Endothelial cell of umbilical vein (primary cell): ENCODE measurements at regions not wholly inside any gene's neighbourhood (a gene's known extent, or its start where the extent isn't known, plus 50 kb on each side); places are given as distances from the start of the nearest gene placed in this dataset.

Experiments
- BruUV-seq: library from RNA; stranded (reverse); fragments of 400-500 nt; replicated peaks from 2 replicates; lab custom pipeline; 2021; lab: Mats Ljungman, UMichigan
- CTCF ChIA-PET: fragments of 300-600, 350-600 bp; sonication (Branson Sonifier 250); formaldehyde crosslinking; loops from one replicate; lab custom pipeline; 2021; ENCODE audit warnings: antibody characterized with exemption, inconsistent platforms; lab: Charles Lee
- POLR2A ChIA-PET: fragments of 300-600, 350-600 bp; sonication (Branson Sonifier 250); formaldehyde crosslinking; loops from one replicate; lab custom pipeline; 2021; ENCODE audit warnings: antibody characterized with exemption, inconsistent platforms; lab: Charles Lee
- DNase-seq: peaks from one replicate; pipeline ENCODE4 v3.0.0-alpha.2; 2011; ENCODE audit warnings: low read depth, low spot score
- FAIRE-seq: peaks from 2 replicates; lab custom pipeline; 2011; peaks lifted over from hg19 to GRCh38; lab: Jason Lieb, UNC
- H2AFZ ChIP-seq: 2 replicates; pipeline ENCODE4 v1.6.0; 2012; ENCODE audit warnings: low read depth, low read length, control low read depth, inconsistent platforms
- H3K27ac ChIP-seq: 2 replicates; pipeline ENCODE4 v1.5.1; 2011; ENCODE audit warnings: low read depth, mild to moderate bottlenecking, control low read depth, low read length, moderate library complexity; ENCODE audit not compliant: insufficient read depth
- H3K27me3 ChIP-seq, 2 experiments: 2 replicates each; pipeline versions ENCODE4 v1.6.0 to v1.6.1; 2011; ENCODE audit warnings: low read length in 2 of 2, mixed read lengths in 1 of 2; ENCODE audit not compliant: control insufficient read depth in 2 of 2, insufficient read depth in 2 of 2
- H3K36me3 ChIP-seq, 2 experiments: 2 replicates in 1 of 2; 3 replicates in 1 of 2; pipeline ENCODE4 v1.5.1; 2011; ENCODE audit warnings: low read length in 2 of 2, mild to moderate bottlenecking in 1 of 2, moderate library complexity in 1 of 2; ENCODE audit not compliant: control insufficient read depth in 2 of 2, insufficient read depth in 2 of 2; ENCODE audit errors: extremely low read depth in 1 of 2
- H3K4me1 ChIP-seq: 3 replicates; pipeline ENCODE4 v1.5.1; 2011; ENCODE audit warnings: mild to moderate bottlenecking, low read length; ENCODE audit not compliant: control insufficient read depth, insufficient read depth; ENCODE audit errors: extremely low read depth
- H3K4me2 ChIP-seq: 2 replicates; pipeline ENCODE4 v1.6.1; 2011; ENCODE audit warnings: low read length, control low read depth, mixed read lengths; ENCODE audit not compliant: insufficient read depth
- H3K4me3 ChIP-seq, 3 experiments: fragments of 200-600 bp in 1 of 3; sonication (generic), shearing (Covaris generic) in 1 of 3; replicated peaks in 1 of 3; 2 replicates each; pipeline ENCODE4 v1.5.1; 2011 to 2016; ENCODE audit warnings: control low read depth in 3 of 3, low read length in 3 of 3, mild to moderate bottlenecking in 2 of 3, inconsistent platforms in 1 of 3, low read depth in 1 of 3, moderate library complexity in 1 of 3; ENCODE audit not compliant: insufficient read depth in 1 of 3
- H3K79me2 ChIP-seq: 2 replicates; pipeline ENCODE4 v1.6.0; 2012; ENCODE audit warnings: low read length, inconsistent platforms; ENCODE audit not compliant: control insufficient read depth, insufficient read depth
- H3K9ac ChIP-seq: replicated peaks from 2 replicates; pipeline ENCODE3; 2011; ENCODE audit warnings: low read length, control low read depth; ENCODE audit not compliant: insufficient read depth; ENCODE audit errors: extremely low read depth
- H3K9me1 ChIP-seq: replicated peaks from 3 replicates; pipeline ENCODE4 v1.6.0; 2011; ENCODE audit warnings: mild to moderate bottlenecking, low read length; ENCODE audit not compliant: control insufficient read depth, insufficient read depth; ENCODE audit errors: extremely low read depth
- H3K9me3 ChIP-seq: replicated peaks from 2 replicates; pipeline ENCODE4 v1.5.1; 2012; ENCODE audit warnings: low read length, inconsistent platforms; ENCODE audit not compliant: control insufficient read depth, insufficient read depth
- H4K20me1 ChIP-seq: replicated peaks from 2 replicates; pipeline ENCODE3; 2011; ENCODE audit warnings: mild to moderate bottlenecking, low read length; ENCODE audit not compliant: control insufficient read depth, insufficient read depth; ENCODE audit errors: extremely low read depth
- EZH2 ChIP-seq: IDR thresholded peaks from 2 replicates; pipeline ENCODE4 v1.6.1; 2012; ENCODE audit warnings: borderline replicate concordance, low read depth, mild to moderate bottlenecking, moderate library complexity, low read length, inconsistent platforms; ENCODE audit not compliant: severe bottlenecking
- FOS ChIP-seq: IDR thresholded peaks from 2 replicates; pipeline ENCODE4 v1.6.1; 2011; ENCODE audit warnings: mild to moderate bottlenecking, low read length, moderate library complexity, borderline replicate concordance; ENCODE audit not compliant: insufficient read depth
- GATA2 ChIP-seq: IDR thresholded peaks from 2 replicates; pipeline ENCODE4 v1.7.0; 2011; ENCODE audit warnings: low read depth, mild to moderate bottlenecking, moderate library complexity, mixed read lengths, low read length; ENCODE audit not compliant: insufficient read length, insufficient read depth
- JUN ChIP-seq: IDR thresholded peaks from 2 replicates; pipeline ENCODE4 v1.6.1; 2011; ENCODE audit warnings: borderline replicate concordance, low read depth; ENCODE audit not compliant: insufficient read length, insufficient read depth
- MYC ChIP-seq: IDR thresholded peaks from one replicate; pipeline ENCODE4 v1.6.1; 2011; ENCODE audit warnings: mild to moderate bottlenecking, low read depth, low read length
- POLR2A ChIP-seq: IDR thresholded peaks from 2 replicates; pipeline ENCODE4 v1.6.1; 2012; ENCODE audit warnings: low read depth, mild to moderate bottlenecking, control low read depth, low read length
- POLR2AphosphoS5 ChIP-seq: IDR thresholded peaks from 2 replicates; pipeline ENCODE4 v1.6.1; 2012; ENCODE audit warnings: low read depth, mild to moderate bottlenecking, control low read depth, low read length, moderate library complexity; ENCODE audit not compliant: insufficient read depth
- dilution Hi-C: fragments of 300-500 bp; cut with MboI; formaldehyde crosslinking; loops from one replicate; pipeline ENCODE4 v1.15.0; 2019; ENCODE audit warnings: low sequenced_read_pairs; ENCODE audit not compliant: extremely low pct_ligation_motif_present
- intact Hi-C: fragments of 100-400 bp; cut with micrococcal nuclease; formaldehyde crosslinking; loops from one replicate; pipeline ENCODE4 v1.10.0; 2022
- TF ChIP-seq, protein P1 (sequence below): IDR thresholded peaks from 2 replicates; pipeline ENCODE4 v1.6.1; 2011; ENCODE audit not compliant: insufficient read depth, insufficient read length
- TF ChIP-seq, protein P2 (sequence below), 2 donors: IDR thresholded peaks; 1 replicate in 1 of 2; 2 replicates in 1 of 2; pipeline ENCODE4 v1.5.1; 2011; ENCODE audit warnings: low read length in 2 of 2, mild to moderate bottlenecking in 2 of 2, moderate library complexity in 2 of 2, control low read depth in 1 of 2, inconsistent platforms in 1 of 2, low read depth in 1 of 2; ENCODE audit not compliant: insufficient read depth in 1 of 2; ENCODE audit errors: extremely low read depth in 1 of 2

DNA sequence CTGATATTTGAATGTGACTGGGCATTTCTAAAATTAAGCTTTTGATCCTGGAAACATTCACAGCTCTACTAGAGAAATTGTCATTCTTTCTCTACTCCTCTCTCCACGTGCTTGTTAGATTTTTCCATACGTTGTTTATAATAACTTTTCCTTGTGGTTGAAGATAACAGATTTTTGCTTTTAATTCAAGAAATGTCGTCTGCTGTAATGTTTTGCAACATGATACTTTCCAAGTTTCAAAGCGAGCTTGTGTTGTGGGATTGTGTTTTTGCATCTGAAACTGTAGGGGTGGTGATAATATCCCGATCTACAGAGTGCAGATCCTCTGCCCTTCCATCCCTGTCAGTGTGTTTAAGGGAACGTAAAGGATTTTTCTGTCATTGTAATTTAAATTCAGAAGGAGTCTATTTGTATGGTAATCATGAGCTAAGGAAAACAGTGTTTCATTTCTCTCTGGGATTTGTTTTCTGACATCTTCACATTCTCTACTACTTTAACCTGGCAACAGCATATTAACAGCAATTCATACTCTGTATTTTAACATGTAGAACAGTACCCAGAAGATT is 321.4 kb downstream of the FAT3 start:
- intact Hi-C loops: no loop called here

More for the DNA sequence above, 321.4 kb downstream of the FAT3 start:
- Histone ChIP-seq H3K27me3 (no peaks in the 10 kb centered on the region), H4K20me1 (no peaks in the 10 kb centered on the region), H2AFZ (no peak overlapping the region), H3K9ac (no peak overlapping the region), H3K36me3 (no peaks in the 10 kb centered on the region), H3K4me2 (no peak overlapping the region), H3K4me3 (no peak overlapping the region), H3K9me1 (no peaks in the 10 kb centered on the region), H3K4me1 (no peaks in the 10 kb centered on the region), H3K9me3 (no peaks in the 10 kb centered on the region), H3K79me2 (no peaks in the 10 kb centered on the region), H3K27ac (no peak overlapping the region)
- TF ChIP-seq JUN (no peak), GATA2 (no peak), FOS (no peak), EZH2 (no peak), MYC (no peak), POLR2A (no peak), POLR2AphosphoS5 (no peak)
- TF ChIP-seq, protein P1, sequence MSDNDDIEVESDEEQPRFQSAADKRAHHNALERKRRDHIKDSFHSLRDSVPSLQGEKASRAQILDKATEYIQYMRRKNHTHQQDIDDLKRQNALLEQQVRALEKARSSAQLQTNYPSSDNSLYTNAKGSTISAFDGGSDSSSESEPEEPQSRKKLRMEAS: no peak
- TF ChIP-seq, protein P2, sequence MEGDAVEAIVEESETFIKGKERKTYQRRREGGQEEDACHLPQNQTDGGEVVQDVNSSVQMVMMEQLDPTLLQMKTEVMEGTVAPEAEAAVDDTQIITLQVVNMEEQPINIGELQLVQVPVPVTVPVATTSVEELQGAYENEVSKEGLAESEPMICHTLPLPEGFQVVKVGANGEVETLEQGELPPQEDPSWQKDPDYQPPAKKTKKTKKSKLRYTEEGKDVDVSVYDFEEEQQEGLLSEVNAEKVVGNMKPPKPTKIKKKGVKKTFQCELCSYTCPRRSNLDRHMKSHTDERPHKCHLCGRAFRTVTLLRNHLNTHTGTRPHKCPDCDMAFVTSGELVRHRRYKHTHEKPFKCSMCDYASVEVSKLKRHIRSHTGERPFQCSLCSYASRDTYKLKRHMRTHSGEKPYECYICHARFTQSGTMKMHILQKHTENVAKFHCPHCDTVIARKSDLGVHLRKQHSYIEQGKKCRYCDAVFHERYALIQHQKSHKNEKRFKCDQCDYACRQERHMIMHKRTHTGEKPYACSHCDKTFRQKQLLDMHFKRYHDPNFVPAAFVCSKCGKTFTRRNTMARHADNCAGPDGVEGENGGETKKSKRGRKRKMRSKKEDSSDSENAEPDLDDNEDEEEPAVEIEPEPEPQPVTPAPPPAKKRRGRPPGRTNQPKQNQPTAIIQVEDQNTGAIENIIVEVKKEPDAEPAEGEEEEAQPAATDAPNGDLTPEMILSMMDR (IDR thresholded peaks at IDR 0.05; ENCODE audit: extremely low read depth in 1 of 2, insufficient read depth in 1 of 2, low read depth in 1 of 2, low read length in 2 of 2): no peak
- CTCF ChIA-PET: no interaction called here
- POLR2A ChIA-PET: no interaction called here
- no TSS peak for BruUV-seq
- DNase-seq (no peak), FAIRE-seq (no peak)
- dilution Hi-C loops: no loop called here
